M059J (cell line): ENCODE measurements at regions not wholly inside any gene's neighbourhood (a gene's known extent, or its start where the extent isn't known, plus 50 kb on each side); places are given as distances from the start of the nearest gene placed in this dataset.

ENCODE experiments used
- DNase-seq: peaks from one replicate; pipeline ENCODE4 v3.0.0-alpha.2; 2012; ENCODE audit warnings: low read depth

GRCh38 chr13:97135883-97136282 is 86.2 kb upstream of the MBNL2 start:
- no peak for DNase-seq

- no peak for DNase-seq
Measured at GRCh38 chr13:97136418-97136817, 85.7 kb upstream of the MBNL2 start.

GRCh38 chr13:97139691-97140090 is 82.4 kb upstream of the MBNL2 start:
- no peak for DNase-seq

- DNase-seq = no peak
Measured at GRCh38 chr13:97140131-97140530, 82.0 kb upstream of the MBNL2 start.

GRCh38 chr13:97140611-97141010 is 81.5 kb upstream of the MBNL2 start:
- DNase-seq = no peak

- no peak for DNase-seq
Measured at GRCh38 chr13:97141097-97141496, 81.0 kb upstream of the MBNL2 start.

- peak; percentile 88 for DNase-seq
Measured at GRCh38 chr13:97141564-97142005, 80.5 kb upstream of the MBNL2 start.

- DNase-seq = no peak
Measured at GRCh38 chr13:97142452-97142851, 79.7 kb upstream of the MBNL2 start.

GRCh38 chr13:97145057-97145456 is 77.1 kb upstream of the MBNL2 start:
- DNase-seq = no peak

- DNase-seq = no peak
Measured at GRCh38 chr13:97148894-97149293, 73.2 kb upstream of the MBNL2 start.

- DNase-seq = no peak
Measured at GRCh38 chr13:97160421-97160820, 61.7 kb upstream of the MBNL2 start.

GRCh38 chr13:97161582-97162231 is 60.4 kb upstream of the MBNL2 start:
- DNase-seq = no peak

- no peak for DNase-seq
Measured at GRCh38 chr13:97165502-97166425, 56.4 kb upstream of the MBNL2 start.

GRCh38 chr13:97171136-97171535 is 51.0 kb upstream of the MBNL2 start:
- DNase-seq = no peak
